Sigmoid colon (tissue), 4 donors: ENCODE measurements at regions not wholly inside any gene's neighbourhood (a gene's known extent, or its start where the extent isn't known, plus 50 kb on each side); places are given as distances from the start of the nearest gene placed in this dataset.

ENCODE experiments used
- POLR2A ChIP-seq, 2 donors: fragments of 450-650 bp; IDR thresholded peaks; one replicate each; pipeline ENCODE4 v1.6.1; 2016; ENCODE audit warnings: antibody characterized with exemption in 2 of 2, mild to moderate bottlenecking in 2 of 2, moderate library complexity in 2 of 2
- POLR2AphosphoS5 ChIP-seq, 4 donors: sonication (generic); formaldehyde crosslinking; IDR thresholded peaks; one replicate each; pipeline ENCODE4 v1.6.1; 2017; ENCODE audit warnings: antibody characterized with exemption in 4 of 4
- TF ChIP-seq, protein P1 (sequence below), 4 experiments: fragments of 450-650 bp in 3 of 4; fragments of 200-600 bp in 1 of 4; IDR thresholded peaks; one replicate each; pipeline ENCODE4 v1.5.1; 2016 to 2019; ENCODE audit warnings: antibody characterized with exemption in 4 of 4, mild to moderate bottlenecking in 3 of 4, moderate library complexity in 2 of 4

DNA sequence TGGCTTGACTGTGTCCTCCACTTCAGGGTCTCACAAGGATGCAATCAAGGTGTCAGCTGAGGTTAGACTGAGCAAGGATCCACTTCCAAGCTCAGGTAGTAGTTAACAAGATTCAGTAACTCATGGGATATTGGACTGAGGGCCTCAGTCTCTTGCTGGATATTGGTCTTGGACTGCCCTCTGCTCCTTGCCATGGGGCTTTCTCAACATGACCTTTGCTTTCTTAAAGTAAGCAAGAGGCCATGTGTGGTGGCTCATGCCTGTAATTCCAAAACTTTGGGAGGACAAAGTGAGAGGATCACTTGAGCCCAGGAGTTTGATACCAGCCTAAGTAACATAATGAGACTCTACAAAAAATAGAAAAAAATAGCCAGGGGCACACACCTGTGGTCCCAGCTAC is 231.3 kb upstream of the AMIGO2 start:
- TF ChIP-seq, protein P1, sequence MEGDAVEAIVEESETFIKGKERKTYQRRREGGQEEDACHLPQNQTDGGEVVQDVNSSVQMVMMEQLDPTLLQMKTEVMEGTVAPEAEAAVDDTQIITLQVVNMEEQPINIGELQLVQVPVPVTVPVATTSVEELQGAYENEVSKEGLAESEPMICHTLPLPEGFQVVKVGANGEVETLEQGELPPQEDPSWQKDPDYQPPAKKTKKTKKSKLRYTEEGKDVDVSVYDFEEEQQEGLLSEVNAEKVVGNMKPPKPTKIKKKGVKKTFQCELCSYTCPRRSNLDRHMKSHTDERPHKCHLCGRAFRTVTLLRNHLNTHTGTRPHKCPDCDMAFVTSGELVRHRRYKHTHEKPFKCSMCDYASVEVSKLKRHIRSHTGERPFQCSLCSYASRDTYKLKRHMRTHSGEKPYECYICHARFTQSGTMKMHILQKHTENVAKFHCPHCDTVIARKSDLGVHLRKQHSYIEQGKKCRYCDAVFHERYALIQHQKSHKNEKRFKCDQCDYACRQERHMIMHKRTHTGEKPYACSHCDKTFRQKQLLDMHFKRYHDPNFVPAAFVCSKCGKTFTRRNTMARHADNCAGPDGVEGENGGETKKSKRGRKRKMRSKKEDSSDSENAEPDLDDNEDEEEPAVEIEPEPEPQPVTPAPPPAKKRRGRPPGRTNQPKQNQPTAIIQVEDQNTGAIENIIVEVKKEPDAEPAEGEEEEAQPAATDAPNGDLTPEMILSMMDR (IDR thresholded peaks at IDR 0.05): no peak
- TF ChIP-seq POLR2AphosphoS5 (IDR thresholded peaks at IDR 0.05) (no peak), POLR2A (IDR thresholded peaks at IDR 0.05) (no peak)
